SK-N-SH (cell line): ENCODE measurements at regions not wholly inside any gene's neighbourhood (a gene's known extent, or its start where the extent isn't known, plus 50 kb on each side); places are given as distances from the start of the nearest gene placed in this dataset.

Source experiments
- CTCF ChIA-PET: fragments of 300-600, 350-600 bp; formaldehyde crosslinking; extraction: SDS; loops from one replicate; lab custom pipeline; 2021; lab: Yijun Ruan, JAX
- POLR2A ChIA-PET: fragments of 350-600 bp; sonication (Branson Sonifier 250); formaldehyde crosslinking; extraction: SDS; loops from one replicate; lab custom pipeline; 2020; ENCODE audit warnings: antibody characterized with exemption, inconsistent platforms; lab: Yijun Ruan, JAX
- DNase-seq: peaks from one replicate; pipeline ENCODE4 v3.0.0; 2012
- H2AFZ ChIP-seq: fragments of 200-600 bp; sonication (generic); 2 replicates; pipeline ENCODE4 v1.8.1; 2016; ENCODE audit warnings: antibody characterized with exemption, mild to moderate bottlenecking, low read depth
- H3F3A ChIP-seq: fragments of 200-600 bp; sonication (generic); replicated peaks from 2 replicates; pipeline ENCODE3; 2016; ENCODE audit warnings: antibody characterized with exemption, mild to moderate bottlenecking; ENCODE audit not compliant: insufficient read depth
- H3K27ac ChIP-seq, 2 experiments: fragments of 200-500 bp in 1 of 2; fragments of 200-600 bp in 1 of 2; sonication (Bioruptor generic) in 1 of 2; sonication (generic), shearing (Covaris generic) in 1 of 2; 2 replicates each; pipeline versions ENCODE4 v1.5.1 to v1.6.1; 2014 to 2016; ENCODE audit warnings: low read depth in 2 of 2, inconsistent platforms in 1 of 2, low read length in 1 of 2, mild to moderate bottlenecking in 1 of 2, mixed read lengths in 1 of 2
- H3K27me3 ChIP-seq: fragments of 200-600 bp; sonication (generic), shearing (Covaris generic); 2 replicates; pipeline ENCODE4 v1.6.1; 2016; ENCODE audit warnings: mixed run types; ENCODE audit not compliant: insufficient read depth
- H3K36me3 ChIP-seq, 2 experiments: fragments of 200-500 bp in 1 of 2; fragments of 200-600 bp in 1 of 2; sonication (Bioruptor generic) in 1 of 2; sonication (generic) in 1 of 2; replicated peaks in 1 of 2; 2 replicates each; pipeline versions ENCODE3 to v1.5.1; 2014 to 2016; ENCODE audit warnings: low read length in 1 of 2, mild to moderate bottlenecking in 1 of 2; ENCODE audit not compliant: insufficient read depth in 2 of 2, control insufficient read depth in 1 of 2
- H3K4me1 ChIP-seq, 2 experiments: fragments of 200-500 bp in 1 of 2; fragments of 200-600 bp in 1 of 2; sonication (Bioruptor generic) in 1 of 2; sonication (generic), shearing (Covaris generic) in 1 of 2; 2 replicates each; pipeline versions ENCODE4 v1.5.1 to v1.6.1; 2014 to 2016; ENCODE audit warnings: low read depth in 1 of 2, low read length in 1 of 2, mixed run types in 1 of 2; ENCODE audit not compliant: insufficient read depth in 2 of 2, control insufficient read depth in 1 of 2
- H3K4me2 ChIP-seq: fragments of 200-600 bp; sonication (generic), shearing (Covaris generic); 2 replicates; pipeline ENCODE4 v1.6.1; 2017; ENCODE audit warnings: mixed run types
- H3K4me3 ChIP-seq, 2 experiments: fragments of 200-500 bp in 1 of 2; fragments of 200-600 bp in 1 of 2; sonication (Bioruptor generic) in 1 of 2; sonication (generic), shearing (Covaris generic) in 1 of 2; 2 replicates each; pipeline versions ENCODE4 v1.5.1 to v1.8.1; 2014 to 2016; ENCODE audit warnings: low read depth in 2 of 2, inconsistent platforms in 1 of 2, low read length in 1 of 2, mild to moderate bottlenecking in 1 of 2, mixed read lengths in 1 of 2, moderate library complexity in 1 of 2
- H3K79me2 ChIP-seq: fragments of 200-600 bp; sonication (generic); 2 replicates; pipeline ENCODE4 v1.8.1; 2017; ENCODE audit warnings: mild to moderate bottlenecking; ENCODE audit not compliant: insufficient read depth
- H3K9ac ChIP-seq: fragments of 200-600 bp; sonication (generic); 2 replicates; pipeline ENCODE4 v1.6.1; 2017; ENCODE audit warnings: mixed run types
- H3K9me2 ChIP-seq: fragments of 200-600 bp; sonication (generic); 2 replicates; pipeline ENCODE4 v1.6.1; 2017; ENCODE audit warnings: mixed run types
- H3K9me3 ChIP-seq: fragments of 200-600 bp; sonication (generic); 2 replicates; pipeline ENCODE4 v1.6.1; 2017; ENCODE audit warnings: mixed run types, mild to moderate bottlenecking, moderate library complexity
- H4K20me1 ChIP-seq: fragments of 200-600 bp; sonication (generic); 2 replicates; pipeline ENCODE4 v1.6.1; 2017; ENCODE audit warnings: mild to moderate bottlenecking, mixed run types; ENCODE audit not compliant: insufficient read depth
- CTCF ChIP-seq: fragments of 200-600 bp; sonication (generic); IDR thresholded peaks from 2 replicates; pipeline ENCODE4 v1.6.1; 2017; ENCODE audit warnings: antibody characterized with exemption, mild to moderate bottlenecking, moderate library complexity
- ELF1 ChIP-seq: IDR thresholded peaks from 2 replicates; pipeline ENCODE4 v1.4.0; 2012
- EP300 ChIP-seq, 2 experiments: IDR thresholded peaks; 2 replicates each; pipeline versions ENCODE4 v1.4.0 to v1.6.1; 2012; ENCODE audit warnings: borderline replicate concordance in 1 of 2, low read depth in 1 of 2, low read length in 1 of 2
- EZH2phosphoT487 ChIP-seq: fragments of 200-600 bp; sonication (generic); IDR thresholded peaks from 2 replicates; pipeline ENCODE4 v1.6.1; 2017; ENCODE audit warnings: low read depth, mixed run types, mild to moderate bottlenecking, antibody characterized with exemption, moderate library complexity, borderline replicate concordance
- FOSL2 ChIP-seq: IDR thresholded peaks from 2 replicates; pipeline ENCODE4 v1.4.0; 2012; ENCODE audit warnings: low read depth, mild to moderate bottlenecking, moderate library complexity, borderline replicate concordance
- FOXM1 ChIP-seq: IDR thresholded peaks from 2 replicates; pipeline ENCODE4 v1.4.0; 2012; ENCODE audit warnings: low read depth, mild to moderate bottlenecking
- GABPA ChIP-seq: IDR thresholded peaks from 2 replicates; pipeline ENCODE4 v1.4.0; 2012; ENCODE audit warnings: low read depth, mild to moderate bottlenecking
- MAX ChIP-seq: IDR thresholded peaks from 2 replicates; pipeline ENCODE4 v1.4.0; 2012; ENCODE audit warnings: low read depth
- NFIC ChIP-seq: IDR thresholded peaks from 2 replicates; pipeline ENCODE4 v1.4.0; 2012; ENCODE audit warnings: borderline replicate concordance
- PBX3 ChIP-seq: IDR thresholded peaks from 2 replicates; pipeline ENCODE4; 2012
- POLR2AphosphoS5 ChIP-seq: IDR thresholded peaks from 2 replicates; pipeline ENCODE4 v1.6.1; 2012; ENCODE audit warnings: low read depth, low read length
- RCOR1 ChIP-seq: fragments of 150-350 bp; IDR thresholded peaks from 2 replicates; pipeline ENCODE4 v1.6.1; 2017; ENCODE audit warnings: antibody characterized with exemption, low read length
- REST ChIP-seq: IDR thresholded peaks from 2 replicates; pipeline ENCODE4 v1.6.1; 2012; ENCODE audit warnings: mild to moderate bottlenecking, low read depth, low read length, moderate library complexity
- RFX5 ChIP-seq: IDR thresholded peaks from 2 replicates; pipeline ENCODE4 v1.6.1; 2012; ENCODE audit warnings: mild to moderate bottlenecking, improper control_type of control experiment, low read length
- TAF1 ChIP-seq: IDR thresholded peaks from 2 replicates; pipeline ENCODE4 v1.6.1; 2012; ENCODE audit warnings: low read depth, mild to moderate bottlenecking, low read length, moderate library complexity, borderline replicate concordance
- TCF12 ChIP-seq: IDR thresholded peaks from 2 replicates; pipeline ENCODE4 v1.4.0; 2012
- USF1 ChIP-seq: IDR thresholded peaks from 2 replicates; pipeline ENCODE4 v1.4.0; 2012; ENCODE audit warnings: low read depth, borderline replicate concordance
- USF2 ChIP-seq: fragments of 150-350 bp; IDR thresholded peaks from 2 replicates; pipeline ENCODE4 v1.6.1; 2017; ENCODE audit warnings: antibody characterized with exemption, low read length, low read depth, borderline replicate concordance
- YY1 ChIP-seq: IDR thresholded peaks from 2 replicates; pipeline ENCODE4 v1.4.0; 2012; ENCODE audit warnings: low read depth, mild to moderate bottlenecking
- TF ChIP-seq, protein P1 (sequence below): fragments of 150-350 bp; IDR thresholded peaks from 2 replicates; pipeline ENCODE4 v1.6.1; 2016; ENCODE audit warnings: mild to moderate bottlenecking, low read depth, low read length

DNA sequence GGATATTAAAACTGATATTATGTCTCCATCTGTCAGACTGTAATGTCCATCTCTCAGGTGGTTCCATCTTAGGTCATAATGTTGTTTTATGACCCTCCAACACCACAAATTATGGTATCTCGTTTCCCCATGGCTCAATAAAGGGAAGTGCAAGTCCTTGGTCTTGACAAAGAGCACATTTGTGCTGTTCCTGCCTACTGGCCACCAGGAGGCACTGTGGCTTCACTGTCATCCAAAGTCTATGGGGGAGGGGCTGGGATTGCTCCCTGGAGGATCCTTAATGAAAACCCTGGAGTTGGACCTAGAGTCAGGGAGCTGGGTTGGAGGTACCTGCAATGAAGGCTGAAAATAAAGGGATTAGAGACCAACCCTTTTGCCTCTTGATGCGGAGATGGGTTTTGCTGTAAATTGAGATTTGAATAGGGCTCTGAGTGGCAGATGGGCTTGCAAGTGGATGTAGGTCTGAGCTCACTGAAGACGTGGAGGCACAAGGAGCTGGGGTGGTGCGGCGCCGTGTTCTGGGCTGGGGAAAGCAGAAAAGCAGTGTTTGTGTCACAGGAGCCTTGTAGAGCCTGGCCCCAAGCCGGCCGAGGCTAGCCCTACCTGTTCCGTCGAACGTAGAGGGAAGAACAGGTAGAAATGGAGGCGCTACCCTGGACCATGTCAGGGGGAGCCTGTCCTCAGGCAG, 180.5 kb upstream of the PRSS58 start (continued):
- TF ChIP-seq REST (no peak), ELF1 (no peak), GABPA (no peak), RCOR1 (no peak), MAX (no peak), PBX3 (no peak), USF1 (no peak), FOXM1 (no peak), TAF1 (no peak)
- TF ChIP-seq, protein P1, sequence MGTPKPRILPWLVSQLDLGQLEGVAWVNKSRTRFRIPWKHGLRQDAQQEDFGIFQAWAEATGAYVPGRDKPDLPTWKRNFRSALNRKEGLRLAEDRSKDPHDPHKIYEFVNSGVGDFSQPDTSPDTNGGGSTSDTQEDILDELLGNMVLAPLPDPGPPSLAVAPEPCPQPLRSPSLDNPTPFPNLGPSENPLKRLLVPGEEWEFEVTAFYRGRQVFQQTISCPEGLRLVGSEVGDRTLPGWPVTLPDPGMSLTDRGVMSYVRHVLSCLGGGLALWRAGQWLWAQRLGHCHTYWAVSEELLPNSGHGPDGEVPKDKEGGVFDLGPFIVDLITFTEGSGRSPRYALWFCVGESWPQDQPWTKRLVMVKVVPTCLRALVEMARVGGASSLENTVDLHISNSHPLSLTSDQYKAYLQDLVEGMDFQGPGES: no peak

GRCh38 chr7:142437741-142438140, 179.9 kb upstream of the PRSS58 start:
- H2AFZ ChIP-seq: no peak overlapping the region
- CTCF ChIA-PET: interaction anchor here (0.7 to 9.9 kb wide), 4 partner anchors 20 to 569 kb away, joined by 3 to 151 read pairs (median 10); no protein-coding TSS in a partner anchor
- no peak overlapping the region for H3K9ac ChIP-seq
- TF ChIP-seq USF2: no peak
- TF ChIP-seq POLR2AphosphoS5: no peak
- no peak for TF ChIP-seq NFIC
- no peak for TF ChIP-seq EZH2phosphoT487
- no peak for TF ChIP-seq CTCF
- TF ChIP-seq YY1: no peak
- no peak for TF ChIP-seq FOSL2
- TF ChIP-seq TCF12: no peak
- no peak for TF ChIP-seq EP300 (IDR thresholded peaks at IDR 0.05; ENCODE audit: borderline replicate concordance in 1 of 2, low read depth in 1 of 2, low read length in 1 of 2)
- no peak for TF ChIP-seq RFX5

More at GRCh38 chr7:142437741-142438140, 179.9 kb upstream of the PRSS58 start:
- Histone ChIP-seq H3K9me2 (no peaks in the 10 kb centered on the region), H3K79me2 (no peaks in the 10 kb centered on the region), H3K4me2 (no peak overlapping the region), H3K36me3 (no peaks in the 10 kb centered on the region), H3K9me3 (no peaks in the 10 kb centered on the region), H3F3A (peaks cover 21% of the 10 kb centered on the region), H4K20me1 (no peaks in the 10 kb centered on the region), H3K27ac (no peak overlapping the region), H3K4me1 (peaks cover 8 to 16% of the 10 kb centered on the region in 2 experiments), H3K4me3 (no peak overlapping the region), H3K27me3 (no peaks in the 10 kb centered on the region)
- DNase-seq: no peak
- POLR2A ChIA-PET: no interaction called here
